ENCODE measurements at regions not wholly inside any gene's neighbourhood (a gene's known extent, or its start where the extent isn't known, plus 50 kb on each side); places are given as distances from the start of the nearest gene placed in this dataset.

DNA sequence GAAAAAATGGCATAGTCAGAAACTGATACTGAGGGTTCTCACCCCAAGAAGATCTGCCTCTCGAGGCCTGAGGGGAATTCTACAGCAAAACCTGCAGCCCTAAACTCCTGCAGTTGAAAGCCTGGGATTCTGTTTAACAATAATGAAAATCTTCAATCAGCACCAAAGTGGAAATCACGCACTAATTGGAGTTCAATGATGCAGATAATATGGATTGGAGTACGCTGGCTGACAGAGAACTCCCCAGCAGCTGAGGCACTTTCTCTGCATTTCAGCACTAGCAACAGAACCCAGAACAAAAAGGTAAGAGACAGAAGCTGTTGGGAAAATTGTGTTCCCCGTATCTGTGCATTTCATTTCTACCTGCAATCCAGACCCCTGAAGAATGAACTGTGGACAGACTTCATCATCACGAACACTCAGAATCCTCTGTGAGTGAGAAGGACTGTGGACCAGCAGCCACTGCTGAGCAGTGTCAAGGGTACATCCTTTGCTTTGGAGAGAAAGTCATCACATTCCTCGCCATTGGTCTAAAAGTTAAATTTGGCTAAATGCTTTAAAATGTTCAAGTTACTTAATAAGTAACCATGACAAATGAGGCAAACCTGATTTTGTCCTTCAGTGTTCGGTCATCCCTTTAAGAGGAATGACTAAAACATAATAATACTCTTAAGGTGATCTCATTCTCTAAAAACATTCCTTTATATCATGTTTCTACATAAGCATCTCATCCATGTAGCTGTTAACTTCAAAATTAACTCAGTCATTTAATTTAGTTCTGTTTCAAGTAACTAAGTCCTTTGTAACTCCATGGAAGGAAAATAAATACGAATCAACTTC, 126.1 kb downstream of the GAS1 start:
- no peak for DNase-seq
- Histone ChIP-seq H3K9me3 (no peaks in the 10 kb centered on the region), H3K4me3 (no peak overlapping the region), H3K36me3 (ENCODE audit: low read depth, missing control alignments) (no peaks in the 10 kb centered on the region), H3K27me3 (no peaks in the 10 kb centered on the region), H3K4me1 (peaks cover 6% of the 10 kb centered on the region), H3K27ac (no peak overlapping the region)
- intact Hi-C loops (cut with DNase I; ENCODE audit: low total_unique reads) = no loop called here
- 74 to 81% methylated on average over 8 of the region's 8 CpGs for WGBS, 2 donors
- TF ChIP-seq POLR2A (IDR thresholded peaks at IDR 0.05) = no peak
- TF ChIP-seq, protein P1, sequence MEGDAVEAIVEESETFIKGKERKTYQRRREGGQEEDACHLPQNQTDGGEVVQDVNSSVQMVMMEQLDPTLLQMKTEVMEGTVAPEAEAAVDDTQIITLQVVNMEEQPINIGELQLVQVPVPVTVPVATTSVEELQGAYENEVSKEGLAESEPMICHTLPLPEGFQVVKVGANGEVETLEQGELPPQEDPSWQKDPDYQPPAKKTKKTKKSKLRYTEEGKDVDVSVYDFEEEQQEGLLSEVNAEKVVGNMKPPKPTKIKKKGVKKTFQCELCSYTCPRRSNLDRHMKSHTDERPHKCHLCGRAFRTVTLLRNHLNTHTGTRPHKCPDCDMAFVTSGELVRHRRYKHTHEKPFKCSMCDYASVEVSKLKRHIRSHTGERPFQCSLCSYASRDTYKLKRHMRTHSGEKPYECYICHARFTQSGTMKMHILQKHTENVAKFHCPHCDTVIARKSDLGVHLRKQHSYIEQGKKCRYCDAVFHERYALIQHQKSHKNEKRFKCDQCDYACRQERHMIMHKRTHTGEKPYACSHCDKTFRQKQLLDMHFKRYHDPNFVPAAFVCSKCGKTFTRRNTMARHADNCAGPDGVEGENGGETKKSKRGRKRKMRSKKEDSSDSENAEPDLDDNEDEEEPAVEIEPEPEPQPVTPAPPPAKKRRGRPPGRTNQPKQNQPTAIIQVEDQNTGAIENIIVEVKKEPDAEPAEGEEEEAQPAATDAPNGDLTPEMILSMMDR (IDR thresholded peaks at IDR 0.05) = no peak

DNA sequence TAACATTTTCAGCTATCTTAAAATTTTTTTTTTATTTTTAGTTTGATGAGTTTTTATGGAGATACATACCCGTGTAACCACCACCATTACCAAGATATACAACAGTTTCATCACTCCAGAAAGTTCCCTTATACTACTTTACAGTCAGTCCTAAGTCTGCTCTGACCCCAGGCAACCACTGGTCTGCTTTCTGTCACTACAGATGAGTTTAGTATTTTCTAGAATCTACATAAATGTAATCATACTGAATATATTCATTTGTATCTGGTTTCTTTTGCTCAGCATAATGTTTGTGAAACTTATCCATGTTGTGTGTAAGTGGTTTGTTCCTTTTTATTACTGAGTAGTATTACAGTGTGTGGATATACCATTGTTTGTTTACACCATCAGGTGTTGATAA, 127.8 kb downstream of the GAS1 start:
- Histone ChIP-seq H3K27me3 (no peaks in the 10 kb centered on the region), H3K36me3 (ENCODE audit: low read depth, missing control alignments) (no peaks in the 10 kb centered on the region), H3K27ac (no peak overlapping the region), H3K4me1 (peaks cover 6% of the 10 kb centered on the region), H3K4me3 (no peak overlapping the region), H3K9me3 (no peaks in the 10 kb centered on the region)
- 81 to 94% methylated on average over 1 of the region's 1 CpG for WGBS, 2 donors
- no peak for DNase-seq
- intact Hi-C loops (cut with DNase I; ENCODE audit: low total_unique reads) = no loop called here
- no peak for TF ChIP-seq POLR2A (IDR thresholded peaks at IDR 0.05)
- TF ChIP-seq, protein P1 (IDR thresholded peaks at IDR 0.05) = no peak

DNA sequence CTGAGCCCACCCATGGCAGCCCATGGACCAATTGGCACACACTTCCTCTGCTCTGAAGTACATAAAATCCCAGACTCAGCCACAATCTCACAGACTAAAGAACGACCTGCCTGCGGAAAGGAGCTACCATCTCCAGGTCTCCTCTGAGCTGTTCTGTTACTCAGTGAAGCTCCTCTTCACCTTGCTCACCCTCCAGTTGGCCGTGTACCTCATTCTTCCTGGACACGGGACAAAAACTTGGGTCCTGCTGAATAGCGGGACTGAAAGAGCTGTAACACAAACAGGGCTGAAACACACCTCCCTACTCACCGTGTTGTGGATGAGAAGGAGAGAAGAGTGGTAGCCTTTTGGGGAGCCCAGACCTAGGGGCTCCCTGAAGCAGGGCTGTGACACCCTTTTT, 128.7 kb downstream of the GAS1 start:
- Histone ChIP-seq H3K27me3 (no peaks in the 10 kb centered on the region), H3K27ac (no peak overlapping the region), H3K4me1 (peaks cover 6% of the 10 kb centered on the region), H3K9me3 (no peaks in the 10 kb centered on the region), H3K4me3 (no peak overlapping the region), H3K36me3 (ENCODE audit: low read depth, missing control alignments) (no peaks in the 10 kb centered on the region)
- no peak for DNase-seq
- TF ChIP-seq, protein P1 (IDR thresholded peaks at IDR 0.05) = no peak
- TF ChIP-seq POLR2A (IDR thresholded peaks at IDR 0.05) = no peak
- intact Hi-C loops (cut with DNase I; ENCODE audit: low total_unique reads) = no loop called here
- WGBS, 2 donors = 90 to 96% methylated on average over 2 to 6 of the region's 6 CpGs

DNA sequence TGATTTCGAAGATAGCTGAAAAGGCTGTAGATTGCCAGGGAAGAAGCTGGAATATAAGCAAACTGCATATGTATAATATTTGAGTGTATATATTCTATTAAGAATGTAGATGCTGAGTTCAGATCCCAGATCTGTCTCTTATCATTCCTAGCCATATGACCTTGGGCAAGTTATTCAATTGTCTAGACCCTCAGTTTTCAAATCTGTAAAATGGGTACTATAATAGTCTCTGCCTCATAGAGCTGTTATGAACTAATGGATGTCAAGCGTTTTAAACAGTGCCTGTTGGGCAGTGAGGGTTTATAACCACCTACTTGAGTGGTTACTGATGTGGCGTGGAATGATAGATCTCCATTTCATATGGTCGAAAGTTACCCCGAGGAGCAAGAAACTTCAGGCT, 130.4 kb downstream of the GAS1 start:
- Histone ChIP-seq H3K27me3 (no peaks in the 10 kb centered on the region), H3K4me3 (no peak overlapping the region), H3K36me3 (ENCODE audit: low read depth, missing control alignments) (no peaks in the 10 kb centered on the region), H3K4me1 (no peaks in the 10 kb centered on the region), H3K27ac (no peak overlapping the region), H3K9me3 (no peaks in the 10 kb centered on the region)
- TF ChIP-seq, protein P1 (IDR thresholded peaks at IDR 0.05) = no peak
- TF ChIP-seq POLR2A (IDR thresholded peaks at IDR 0.05) = no peak
- no peak for DNase-seq
- WGBS, 2 donors = 89 to 98% methylated on average over 5 of the region's 5 CpGs
- intact Hi-C loops (cut with DNase I; ENCODE audit: low total_unique reads) = no loop called here

DNA sequence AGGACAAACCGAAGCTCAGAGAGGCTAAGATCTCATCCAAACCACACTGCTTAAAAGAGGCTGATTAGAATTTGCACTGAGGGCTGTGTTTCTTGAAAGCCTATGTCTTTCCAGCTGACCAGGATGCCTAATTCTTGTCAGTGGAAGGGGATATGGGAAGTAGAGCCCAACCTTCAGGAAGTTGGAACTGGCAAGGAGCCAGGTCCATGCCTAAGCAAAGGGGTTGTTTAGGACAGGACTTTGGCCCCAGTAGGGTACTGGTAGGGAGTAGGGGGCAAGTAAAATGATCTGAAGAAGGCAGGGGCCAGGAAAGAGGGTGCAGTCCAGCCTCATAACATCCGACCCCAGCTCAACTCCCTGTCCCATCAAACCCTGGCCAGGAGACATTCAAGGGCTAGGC, 130.9 kb downstream of the GAS1 start:
- no peak overlapping the region for H3K4me3 ChIP-seq
- TF ChIP-seq, protein P1 (IDR thresholded peaks at IDR 0.05) = no peak
- no peak for TF ChIP-seq POLR2A (IDR thresholded peaks at IDR 0.05)
- no peaks in the 10 kb centered on the region for H3K4me1 ChIP-seq
- H3K9me3 ChIP-seq = no peaks in the 10 kb centered on the region
- DNase-seq = no peak
- H3K36me3 ChIP-seq (ENCODE audit: low read depth, missing control alignments) = no peaks in the 10 kb centered on the region
- 73 to 81% methylated on average over 2 of the region's 2 CpGs for WGBS, 2 donors
- no peaks in the 10 kb centered on the region for H3K27me3 ChIP-seq
- no peak overlapping the region for H3K27ac ChIP-seq
- intact Hi-C loops (cut with DNase I; ENCODE audit: low total_unique reads) = no loop called here
